ENCODE measurements at regions not wholly inside any gene's neighbourhood (a gene's known extent, or its start where the extent isn't known, plus 50 kb on each side); places are given as distances from the start of the nearest gene placed in this dataset.
"Not testable (repeated sequence)": the region's sequence is repeated elsewhere in the genome, so short reads cannot be mapped to it uniquely, and the experiment has no call there.

GRCh38 chr19:30102239-30102638 lies 160.2 kb downstream of the URI1 start:
- DNase-seq (ENCODE audit: low spot score) = no peak

- no peak for DNase-seq (ENCODE audit: low spot score)
Measured at GRCh38 chr19:30102666-30103065, 160.6 kb downstream of the URI1 start.

- no peak for DNase-seq (ENCODE audit: low spot score)
Measured at GRCh38 chr19:30103981-30104380, 161.9 kb downstream of the URI1 start.

- no peak for DNase-seq (ENCODE audit: low spot score)
Measured at GRCh38 chr19:30105316-30105715, 163.3 kb downstream of the URI1 start.

- no peak for DNase-seq (ENCODE audit: low spot score)
Measured at GRCh38 chr19:30105727-30106126, 163.7 kb downstream of the URI1 start.

GRCh38 chr19:30106417-30107095 lies 164.5 kb downstream of the URI1 start:
- no peak for DNase-seq (ENCODE audit: low spot score)

- DNase-seq (ENCODE audit: low spot score) = no peak
Measured at GRCh38 chr19:30107251-30107650, 165.2 kb downstream of the URI1 start.

- DNase-seq (ENCODE audit: low spot score) = no peak
Measured at GRCh38 chr19:30109565-30109964, 167.5 kb downstream of the URI1 start.

- no peak for DNase-seq (ENCODE audit: low spot score)
Measured at GRCh38 chr19:30111021-30111855, 169.2 kb downstream of the URI1 start.

- DNase-seq (ENCODE audit: low spot score) = no peak
Measured at GRCh38 chr19:30112171-30112570, 170.1 kb downstream of the URI1 start.

- no peak for DNase-seq (ENCODE audit: low spot score)
Measured at GRCh38 chr19:30112666-30113065, 170.6 kb downstream of the URI1 start.

- DNase-seq (ENCODE audit: low spot score) = no peak
Measured at GRCh38 chr19:30113186-30113585, 171.1 kb downstream of the URI1 start.

GRCh38 chr19:30114095-30114494 lies 172.1 kb downstream of the URI1 start:
- not testable (repeated sequence) for DNase-seq (ENCODE audit: low spot score)

GRCh38 chr19:30115947-30116346 lies 173.9 kb downstream of the URI1 start:
- DNase-seq (ENCODE audit: low spot score) = no peak

- no peak for DNase-seq (ENCODE audit: low spot score)
Measured at GRCh38 chr19:30116530-30116929, 174.5 kb downstream of the URI1 start.

- DNase-seq (ENCODE audit: low spot score) = no peak
Measured at GRCh38 chr19:30116984-30117555, 175.0 kb downstream of the URI1 start.

- DNase-seq (ENCODE audit: low spot score) = no peak
Measured at GRCh38 chr19:30117636-30118145, 175.7 kb downstream of the URI1 start.

GRCh38 chr19:30118221-30118620 lies 176.2 kb downstream of the URI1 start:
- DNase-seq (ENCODE audit: low spot score) = no peak

GRCh38 chr19:30118760-30119159 lies 176.7 kb downstream of the URI1 start:
- no peak for DNase-seq (ENCODE audit: low spot score)

GRCh38 chr19:30119180-30119908 lies 177.3 kb downstream of the URI1 start:
- no peak for DNase-seq (ENCODE audit: low spot score)

GRCh38 chr19:30120860-30121484 lies 178.9 kb downstream of the URI1 start:
- DNase-seq (ENCODE audit: low spot score) = no peak
